GM18498 (cell line): ENCODE measurements at regions not wholly inside any gene's neighbourhood (a gene's known extent, or its start where the extent isn't known, plus 50 kb on each side); places are given as distances from the start of the nearest gene placed in this dataset.

Source experiments
- ATAC-seq: cut with Tn5 transposase; IDR thresholded peaks from one replicate; pipeline ENCODE4 v1.9.1; 2021; ENCODE audit warnings: mild to moderate bottlenecking, moderate library complexity; ENCODE audit not compliant: unreplicated experiment

DNA sequence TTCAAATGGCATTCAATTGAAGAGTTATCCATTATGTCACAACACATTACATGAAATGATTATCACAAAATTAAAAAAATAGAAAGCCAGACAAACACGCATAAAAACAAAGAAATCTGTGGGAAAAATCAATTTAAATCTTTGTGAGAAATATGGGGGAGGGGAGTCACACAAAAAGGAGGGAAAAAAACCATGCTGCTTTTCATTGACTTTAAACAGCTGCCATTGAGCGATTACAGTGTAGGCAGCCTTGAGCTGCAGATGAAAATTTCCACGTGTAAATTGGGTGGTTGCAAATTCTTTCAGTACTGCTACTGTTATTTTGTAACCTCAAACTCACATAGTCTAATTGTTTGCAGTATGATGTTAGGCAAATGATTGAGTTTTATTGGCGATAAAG lies 889.9 kb upstream of the PHF14 start:
- ATAC-seq = no peak

DNA sequence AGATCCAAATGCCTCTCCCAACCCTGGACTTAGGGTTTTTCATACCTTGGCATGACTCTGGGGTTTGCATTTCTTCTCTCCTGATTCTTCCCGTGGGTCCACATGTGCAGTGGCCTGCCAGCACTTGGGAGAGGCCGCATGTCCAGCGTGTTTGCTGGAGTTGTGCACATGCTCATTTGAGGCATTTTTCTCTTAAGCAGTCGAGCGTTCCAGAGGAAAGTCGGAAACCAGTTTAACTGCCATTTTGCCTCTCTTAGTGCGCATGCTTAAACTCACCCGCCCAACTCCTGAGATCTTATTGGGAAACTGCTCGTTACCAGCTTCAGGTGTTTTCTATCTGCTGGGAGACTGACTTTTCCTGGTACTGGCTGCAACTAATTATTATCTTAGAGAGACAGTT lies 888.4 kb upstream of the PHF14 start:
- ATAC-seq = no peak

DNA sequence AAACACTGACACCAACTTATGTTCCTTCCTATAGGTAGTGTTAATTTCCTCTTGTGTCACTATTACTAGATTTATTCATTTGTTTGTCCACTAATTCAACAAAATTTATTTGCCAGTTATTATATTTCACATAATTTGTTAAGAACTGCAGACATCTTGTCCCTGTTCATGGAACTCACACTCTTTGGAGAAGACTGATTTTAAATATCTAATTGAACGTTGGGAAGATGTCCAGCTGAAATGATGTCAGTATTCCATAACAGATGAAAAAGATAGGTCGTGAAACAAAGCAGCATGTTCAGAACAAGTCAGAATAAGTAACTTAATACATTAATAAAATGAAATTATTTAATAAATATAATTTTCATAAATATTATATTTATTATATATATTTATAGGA lies 873.1 kb upstream of the PHF14 start:
- no peak for ATAC-seq

DNA sequence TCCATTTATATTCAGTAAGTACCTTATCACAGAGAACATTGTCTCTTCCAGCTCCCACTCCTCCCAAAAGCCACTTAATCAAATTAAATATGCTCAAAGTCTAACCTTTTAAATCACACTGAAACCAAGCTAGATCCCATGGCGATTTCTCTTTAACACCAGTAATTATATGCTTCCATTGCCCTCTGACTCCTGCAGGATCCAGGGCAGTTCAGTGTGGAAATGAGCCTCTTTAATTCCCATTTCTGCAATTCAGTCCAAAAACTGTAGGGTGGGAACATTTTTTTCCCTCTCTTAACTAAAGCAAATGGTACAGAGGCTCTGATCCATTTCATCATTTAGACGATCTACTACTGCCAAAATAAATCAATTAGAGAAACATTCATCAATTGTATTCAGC lies 872.3 kb upstream of the PHF14 start:
- ATAC-seq = no peak

DNA sequence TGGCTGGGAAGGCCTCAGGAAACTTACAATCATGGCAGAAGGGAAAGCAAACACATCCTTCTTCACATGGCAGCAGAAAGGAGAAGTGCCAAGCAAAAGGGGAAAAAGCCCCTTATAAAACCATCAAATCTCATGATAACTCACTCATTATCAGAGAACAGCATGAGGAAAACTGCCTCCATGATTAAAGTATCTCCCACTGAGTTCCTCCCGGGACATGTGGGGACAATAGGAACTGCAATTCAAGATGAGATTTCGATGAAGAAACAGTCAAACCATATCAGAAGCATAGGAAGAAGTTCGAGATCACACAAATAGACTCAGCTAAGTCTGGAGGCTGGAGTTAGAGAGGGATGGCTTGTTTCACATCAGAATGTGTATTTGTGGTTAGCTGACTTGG lies 869.4 kb upstream of the PHF14 start:
- ATAC-seq = no peak

DNA sequence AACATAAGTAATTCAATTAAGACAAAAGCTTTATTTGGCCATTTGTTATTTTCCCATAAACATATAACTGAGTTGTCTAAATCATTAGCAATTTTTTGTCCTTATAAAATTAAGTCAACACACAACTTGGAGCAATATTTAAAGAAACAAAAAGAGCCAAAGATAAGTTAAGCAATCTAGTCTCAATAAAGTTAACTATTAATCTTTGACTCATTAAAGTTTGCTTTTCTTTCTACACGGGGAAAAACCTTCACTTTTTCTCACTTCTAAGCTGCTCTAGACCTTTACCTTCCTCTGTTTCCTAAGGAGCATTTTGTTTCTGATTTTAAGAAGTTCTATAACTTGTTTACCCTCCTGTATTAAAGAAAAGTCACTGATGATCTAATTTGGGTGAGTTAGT lies 867.1 kb upstream of the PHF14 start:
- no peak for ATAC-seq

DNA sequence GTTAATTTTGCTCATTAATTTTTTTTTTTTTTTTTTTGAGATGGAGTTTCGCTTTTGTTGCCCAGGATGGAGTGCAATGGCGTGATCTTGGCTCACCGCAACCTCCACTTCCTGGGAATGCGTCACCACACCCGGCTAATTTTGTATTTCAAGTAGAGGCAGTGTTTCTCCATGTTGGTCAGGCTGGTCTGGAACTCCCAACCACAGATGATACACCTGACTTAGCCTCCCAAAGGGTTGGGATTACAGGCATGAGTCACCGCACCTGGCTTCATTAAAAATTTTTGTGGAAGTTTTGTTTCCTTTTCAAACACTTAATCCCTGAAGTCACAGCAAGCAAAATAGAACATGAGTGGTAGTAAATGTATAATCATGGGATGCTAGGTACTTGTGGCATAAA lies 857.2 kb upstream of the PHF14 start:
- ATAC-seq = no peak

DNA sequence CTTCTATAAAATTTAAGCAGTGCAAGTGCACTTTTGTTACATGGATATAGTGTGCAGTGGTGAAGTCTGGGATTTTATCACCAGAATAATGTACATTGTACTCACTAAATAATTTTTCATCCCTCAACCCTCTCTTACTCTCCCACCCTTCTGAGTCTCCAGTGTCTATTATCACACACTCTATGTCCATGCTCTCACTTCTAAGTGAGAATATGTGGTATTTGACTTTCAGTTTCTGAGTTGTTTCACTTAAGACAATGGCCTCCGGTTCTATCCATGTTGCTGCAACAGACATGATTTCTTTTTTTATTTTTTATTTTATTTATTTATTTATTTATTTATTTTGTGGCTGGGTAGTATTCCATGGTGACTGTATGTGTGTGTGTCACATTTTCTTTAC lies 855.9 kb upstream of the PHF14 start:
- ATAC-seq = no peak

DNA sequence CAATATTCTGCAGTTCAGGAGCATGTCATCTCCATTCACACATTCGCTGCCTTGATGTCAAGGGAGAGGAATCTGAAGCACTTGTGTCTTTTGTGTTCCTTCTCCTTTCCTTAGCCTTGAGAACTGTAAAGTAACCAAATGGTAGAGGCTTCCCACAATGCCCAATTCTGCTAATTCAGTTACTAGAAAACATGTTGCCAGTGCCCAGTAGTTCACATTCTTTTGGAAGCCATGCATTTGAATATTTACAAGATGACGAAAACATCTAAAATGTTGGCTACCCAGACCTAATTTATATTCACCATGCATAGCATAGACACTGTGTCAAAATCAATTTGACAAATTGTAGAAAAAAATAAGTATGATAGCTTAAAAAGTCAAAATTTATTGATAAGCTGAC lies 852.7 kb upstream of the PHF14 start:
- ATAC-seq = no peak

DNA sequence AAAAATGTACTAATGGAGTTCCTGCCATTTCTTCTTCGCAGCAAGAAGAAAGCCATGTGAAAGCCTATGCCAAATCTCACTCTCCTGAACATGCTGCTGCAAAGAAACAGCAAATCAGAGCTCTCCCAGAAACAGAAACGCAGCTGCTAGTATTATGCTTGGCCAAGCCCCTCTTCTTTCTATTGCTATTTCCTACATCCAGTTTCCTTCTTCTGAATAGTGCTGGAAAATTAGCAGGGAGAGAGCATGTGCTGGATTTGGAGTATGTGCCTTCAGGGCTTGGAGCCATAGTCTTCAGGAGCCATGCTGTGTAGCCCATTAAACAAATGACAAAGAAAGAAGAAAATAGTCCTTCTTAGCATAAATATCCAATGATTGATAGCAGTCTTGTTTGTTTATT lies 852.0 kb upstream of the PHF14 start:
- ATAC-seq = no peak

DNA sequence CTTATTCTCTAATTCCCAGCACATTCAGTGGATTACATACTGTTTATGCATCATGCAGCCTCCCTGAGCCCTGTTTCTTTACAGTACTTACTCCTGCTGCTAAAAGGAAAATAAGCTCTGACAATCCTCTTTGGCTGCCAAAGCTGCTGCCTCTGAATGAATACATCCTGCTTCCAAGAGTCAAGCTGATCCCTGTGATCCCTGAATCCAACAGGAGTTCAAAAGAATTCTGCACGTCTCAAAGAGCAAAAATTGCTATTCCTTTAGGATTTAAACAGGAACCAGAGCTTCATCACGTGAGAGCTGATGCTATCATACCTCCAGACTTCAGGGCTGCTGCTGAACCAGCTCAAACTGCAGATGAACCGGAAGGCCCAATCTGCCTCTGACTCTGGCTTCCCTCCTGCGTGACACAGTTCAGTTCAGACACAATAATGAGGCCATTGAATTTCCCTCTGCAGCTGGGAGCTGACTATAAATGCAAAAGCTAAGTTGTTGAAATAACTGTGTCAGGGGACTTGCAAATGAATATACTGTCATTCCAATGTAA lies 851.0 kb upstream of the PHF14 start:
- no peak for ATAC-seq

DNA sequence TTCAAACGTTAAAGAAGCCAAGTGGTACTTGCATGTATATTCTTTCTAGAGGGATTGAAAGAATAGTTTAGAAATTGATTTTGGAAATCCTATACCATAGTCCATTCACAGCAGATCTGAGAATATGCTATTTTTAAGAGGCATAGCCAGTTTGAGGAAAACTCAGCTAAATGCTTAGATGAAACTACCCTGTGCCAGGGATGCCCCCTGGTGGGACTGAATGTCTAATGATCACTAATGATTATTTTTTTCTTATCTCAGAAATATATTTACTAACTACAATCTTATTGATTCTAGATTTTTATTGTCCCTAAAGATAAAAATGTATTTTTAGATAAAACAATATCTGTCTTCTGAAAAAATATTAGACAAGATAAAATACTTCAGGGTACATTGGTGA lies 844.9 kb upstream of the PHF14 start:
- no peak for ATAC-seq

DNA sequence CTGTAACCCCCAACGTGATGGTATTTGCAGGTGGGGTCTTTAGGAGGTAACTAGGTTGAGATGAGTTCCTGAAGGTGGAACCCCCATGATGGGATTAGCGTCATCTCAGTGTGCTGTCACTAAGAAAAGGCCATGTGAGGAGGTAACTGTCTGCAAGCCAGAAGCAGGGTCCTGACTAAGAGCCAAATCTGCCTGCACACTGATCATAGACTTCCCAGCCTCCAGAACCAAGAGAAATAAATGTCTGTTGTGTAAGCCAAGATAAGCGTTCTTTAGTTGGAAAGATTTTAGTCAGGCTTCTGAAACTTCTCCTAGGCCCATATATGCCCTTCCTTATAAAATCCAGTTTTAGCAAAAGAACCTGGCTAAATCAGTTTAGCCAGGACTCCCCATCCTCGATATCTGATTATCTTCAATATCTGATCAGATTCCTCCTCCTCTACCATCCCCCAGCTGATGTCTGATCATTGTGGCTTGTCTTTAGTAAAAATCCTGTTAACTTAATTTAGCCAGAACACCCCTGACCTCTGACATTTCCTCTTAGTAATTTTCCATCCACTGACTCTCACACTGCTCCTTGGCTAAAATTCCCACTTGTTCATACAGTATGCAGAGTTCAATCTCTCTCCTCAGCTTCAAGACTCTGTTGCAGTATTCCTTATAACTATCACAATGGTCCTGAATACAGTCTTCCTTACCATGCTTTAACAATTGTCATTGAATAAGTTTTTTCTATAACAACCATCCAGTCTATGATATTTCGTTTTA lies 835.4 kb upstream of the PHF14 start:
- ATAC-seq = no peak

DNA sequence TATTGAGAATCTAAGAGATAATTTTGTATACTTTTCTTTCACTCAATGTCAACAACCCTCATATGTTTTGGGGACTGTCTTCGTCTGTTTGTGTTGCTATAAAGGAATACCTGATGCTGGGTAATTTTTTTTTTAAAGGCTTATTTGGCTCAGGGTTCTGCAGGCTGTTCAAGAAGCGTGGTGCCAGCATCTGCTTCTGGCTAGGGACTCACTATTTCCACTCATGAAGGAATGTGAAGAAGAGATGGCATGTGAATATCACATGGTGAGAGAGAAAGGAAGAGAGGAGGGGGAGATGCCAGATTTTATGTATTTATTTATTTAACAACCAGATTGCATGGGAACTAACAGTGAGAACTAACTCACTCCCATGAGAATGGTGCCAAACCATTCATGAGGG lies 827.4 kb upstream of the PHF14 start:
- no peak for ATAC-seq

DNA sequence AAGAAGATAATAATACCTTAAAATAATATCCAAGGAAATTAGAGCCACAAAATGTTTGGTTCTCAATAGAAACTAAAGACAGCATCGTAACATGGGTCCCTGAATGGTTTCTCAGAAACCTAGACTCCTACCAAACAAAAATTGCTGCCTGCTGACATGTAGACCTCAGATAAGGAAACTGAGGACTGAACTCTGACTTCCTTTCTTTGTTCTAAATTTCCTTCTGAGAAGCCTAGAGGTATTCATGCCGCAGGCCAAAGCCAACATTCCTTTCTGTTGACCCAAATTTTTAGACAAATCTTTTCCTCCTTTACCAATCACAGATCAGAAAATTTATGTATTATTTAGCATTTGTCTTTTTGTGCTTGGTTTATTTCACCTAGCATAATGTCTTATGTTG lies 816.7 kb upstream of the PHF14 start:
- no peak for ATAC-seq

DNA sequence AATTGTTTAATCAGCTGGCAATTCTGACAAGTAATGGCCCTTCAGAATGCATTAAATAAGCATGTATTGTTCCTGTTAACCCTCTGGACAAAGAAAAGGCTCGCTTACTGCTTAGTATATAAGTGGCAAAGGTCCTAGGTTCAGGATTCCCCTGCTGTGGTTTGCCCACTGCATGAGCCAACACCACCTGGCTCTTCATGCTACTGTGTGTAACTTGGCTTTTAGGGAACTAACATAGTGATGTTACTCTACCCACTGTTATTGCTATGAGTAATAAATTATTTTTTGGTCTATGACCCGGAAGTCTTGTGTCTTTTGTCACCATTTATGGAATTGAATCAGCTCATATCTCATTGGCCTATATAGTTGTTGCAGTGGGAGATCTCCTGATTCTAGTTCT lies 791.7 kb upstream of the PHF14 start:
- ATAC-seq = no peak

DNA sequence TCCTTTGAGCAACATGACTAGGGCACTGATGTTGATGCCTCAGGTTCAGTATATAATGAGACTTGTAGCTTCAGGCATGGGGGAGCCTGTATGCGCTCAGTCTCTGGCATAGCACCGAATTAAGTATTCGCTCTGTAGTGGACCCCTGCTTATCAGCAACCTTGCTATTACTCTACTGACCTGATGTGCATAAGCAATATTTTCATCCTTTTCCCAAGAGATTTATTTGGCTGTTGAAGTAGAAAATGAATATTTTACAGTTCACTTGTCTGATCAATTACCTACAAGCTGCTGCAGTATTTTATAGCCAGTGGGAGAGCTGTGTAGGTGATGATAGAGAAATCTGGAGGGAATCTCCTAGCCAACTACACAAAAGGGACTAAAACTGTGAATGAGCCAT lies 781.6 kb upstream of the PHF14 start:
- ATAC-seq = no peak

DNA sequence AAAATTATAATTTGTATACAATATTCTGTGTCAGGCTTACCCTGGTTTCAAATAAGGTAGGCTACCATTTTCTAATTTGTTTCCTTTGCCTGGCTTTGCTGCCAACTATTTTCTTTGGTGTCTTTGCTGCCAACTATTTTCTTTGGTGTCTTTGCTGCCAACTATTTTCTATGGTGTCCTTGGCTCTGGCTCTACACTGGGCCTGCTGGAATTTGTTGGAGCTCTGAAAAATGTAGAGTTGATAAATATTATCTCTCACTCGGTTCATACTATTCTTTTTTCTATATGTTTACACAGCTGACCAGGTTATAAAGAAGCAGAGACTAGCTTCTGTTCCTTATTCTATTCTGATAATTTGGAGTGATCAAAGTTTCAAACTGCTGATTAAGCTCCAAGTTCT lies 768.0 kb upstream of the PHF14 start:
- no peak for ATAC-seq

DNA sequence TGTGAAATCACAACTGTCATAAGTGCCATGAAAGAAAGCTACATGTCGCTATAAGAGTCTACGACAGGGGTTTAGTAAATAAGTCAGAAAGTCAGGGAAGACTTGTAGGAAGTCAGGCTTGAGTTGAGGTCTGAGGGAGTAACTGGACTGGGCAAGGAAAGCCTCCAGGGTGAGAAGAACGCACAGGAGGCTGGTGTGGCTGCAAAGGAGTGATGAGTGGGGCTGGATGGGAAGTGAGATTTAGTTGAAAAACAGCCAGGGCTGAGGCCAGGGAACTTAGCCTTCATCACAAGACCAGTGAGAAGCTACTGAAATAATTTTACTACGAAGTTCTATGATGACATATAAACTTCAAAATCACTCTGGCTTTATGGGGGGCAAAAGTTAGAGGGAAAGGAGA lies 763.7 kb upstream of the PHF14 start:
- no peak for ATAC-seq

DNA sequence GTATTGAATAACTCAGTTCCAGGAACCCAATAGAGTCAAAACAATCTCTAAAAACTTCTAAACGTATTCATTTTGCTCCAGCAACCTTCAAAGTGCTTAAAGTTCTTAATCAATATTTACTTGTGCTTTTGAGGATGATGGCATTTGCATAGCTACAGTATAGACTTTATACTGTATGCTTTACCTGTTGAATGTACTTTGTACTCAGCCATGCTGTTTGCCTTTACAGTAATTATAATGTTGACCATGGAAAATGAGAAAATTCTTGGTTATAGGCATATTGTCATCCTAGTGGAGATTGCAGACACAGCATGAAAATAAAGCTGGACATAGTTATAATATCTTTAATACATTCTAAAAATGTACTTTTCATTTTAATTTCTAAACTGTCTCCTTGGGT lies 762.7 kb upstream of the PHF14 start:
- no peak for ATAC-seq

DNA sequence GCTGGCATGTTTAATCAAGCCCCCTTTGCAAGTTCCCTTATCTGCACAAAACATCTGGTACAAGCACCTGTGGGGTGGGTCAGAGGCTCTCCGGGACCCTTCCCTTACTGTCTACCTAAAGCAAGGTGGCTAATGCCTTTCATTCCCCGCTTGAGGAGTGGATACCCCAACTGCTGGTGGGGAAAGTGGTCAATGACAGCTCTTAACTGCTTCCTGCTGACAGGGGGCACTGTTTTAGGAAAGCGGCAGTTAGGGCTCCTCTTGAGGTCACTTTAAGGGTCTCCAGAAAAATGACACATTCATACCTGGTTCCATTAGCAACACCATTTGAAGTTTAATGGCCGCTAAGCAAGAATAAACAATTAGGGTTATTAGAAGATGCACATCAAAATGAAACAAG lies 761.8 kb upstream of the PHF14 start:
- ATAC-seq = no peak

DNA sequence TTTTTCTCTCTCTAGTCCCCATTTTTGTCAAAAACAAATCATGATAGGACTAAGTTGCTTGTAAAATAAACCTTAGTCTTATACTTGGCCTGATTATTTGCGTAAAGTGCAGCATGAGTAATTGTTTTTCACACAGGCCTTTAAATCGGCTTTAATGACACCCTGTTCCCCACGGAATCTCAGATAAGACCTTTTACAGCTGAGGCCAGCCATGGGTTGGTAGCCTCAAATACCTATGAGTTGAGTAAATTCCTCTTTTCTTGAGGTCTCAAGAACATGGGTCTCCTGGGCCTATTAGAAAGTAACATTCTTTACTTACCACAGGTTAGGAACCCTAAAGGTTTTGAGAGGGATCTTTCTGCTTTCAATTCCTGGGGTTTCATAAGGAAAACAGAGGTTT lies 761.0 kb upstream of the PHF14 start:
- no peak for ATAC-seq

DNA sequence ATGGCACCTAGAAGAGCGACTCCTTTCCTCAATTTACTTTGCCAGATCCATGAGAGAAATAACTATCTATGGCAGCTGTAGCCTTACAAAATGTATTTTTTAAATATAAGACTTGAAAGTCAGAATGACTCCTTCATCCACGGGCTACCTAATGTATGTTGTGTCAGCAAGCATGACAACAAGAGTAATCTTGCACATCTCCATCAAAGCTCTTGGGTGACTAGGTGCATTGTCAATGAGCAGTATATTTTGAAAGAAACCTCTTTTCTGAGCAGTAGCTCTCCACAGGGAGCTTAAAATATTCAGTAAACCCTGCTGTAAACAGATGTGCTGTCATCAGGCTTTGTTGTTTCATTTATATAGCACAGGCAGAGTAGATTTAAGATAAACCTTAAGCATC lies 757.2 kb upstream of the PHF14 start:
- ATAC-seq = no peak
